ENCODE measurements at regions not wholly inside any gene's neighbourhood (a gene's known extent, or its start where the extent isn't known, plus 50 kb on each side); places are given as distances from the start of the nearest gene placed in this dataset.

- TF ChIP-seq, protein P1, sequence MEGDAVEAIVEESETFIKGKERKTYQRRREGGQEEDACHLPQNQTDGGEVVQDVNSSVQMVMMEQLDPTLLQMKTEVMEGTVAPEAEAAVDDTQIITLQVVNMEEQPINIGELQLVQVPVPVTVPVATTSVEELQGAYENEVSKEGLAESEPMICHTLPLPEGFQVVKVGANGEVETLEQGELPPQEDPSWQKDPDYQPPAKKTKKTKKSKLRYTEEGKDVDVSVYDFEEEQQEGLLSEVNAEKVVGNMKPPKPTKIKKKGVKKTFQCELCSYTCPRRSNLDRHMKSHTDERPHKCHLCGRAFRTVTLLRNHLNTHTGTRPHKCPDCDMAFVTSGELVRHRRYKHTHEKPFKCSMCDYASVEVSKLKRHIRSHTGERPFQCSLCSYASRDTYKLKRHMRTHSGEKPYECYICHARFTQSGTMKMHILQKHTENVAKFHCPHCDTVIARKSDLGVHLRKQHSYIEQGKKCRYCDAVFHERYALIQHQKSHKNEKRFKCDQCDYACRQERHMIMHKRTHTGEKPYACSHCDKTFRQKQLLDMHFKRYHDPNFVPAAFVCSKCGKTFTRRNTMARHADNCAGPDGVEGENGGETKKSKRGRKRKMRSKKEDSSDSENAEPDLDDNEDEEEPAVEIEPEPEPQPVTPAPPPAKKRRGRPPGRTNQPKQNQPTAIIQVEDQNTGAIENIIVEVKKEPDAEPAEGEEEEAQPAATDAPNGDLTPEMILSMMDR (conservative IDR thresholded peaks at IDR 0.05; ENCODE audit: low read length): no peak
- TF ChIP-seq EZH2phosphoT487 (IDR thresholded peaks at IDR 0.05; ENCODE audit: borderline replicate concordance): no peak
Measured at GRCh38 chr16:47888734-47889133, 267.1 kb downstream of the ABCC12 start.

All from Loucy (cell line).